HepG2 (cell line): ENCODE measurements at regions not wholly inside any gene's neighbourhood (a gene's known extent, or its start where the extent isn't known, plus 50 kb on each side); places are given as distances from the start of the nearest gene placed in this dataset.

Experiments
- IKZF4 ChIP-seq: sonication (generic); formaldehyde crosslinking; IDR thresholded peaks from 2 replicates; pipeline ENCODE4 v1.5.1; 2020; ENCODE audit warnings: borderline replicate concordance, mild to moderate bottlenecking, low read depth, missing genetic modification reagents; ENCODE audit errors: not compliant biosample characterization
- MEF2D ChIP-seq: sonication (generic); formaldehyde crosslinking; IDR thresholded peaks from 2 replicates; pipeline ENCODE4 v1.5.1; 2020; ENCODE audit warnings: mild to moderate bottlenecking, missing genetic modification reagents
- POLR2A ChIP-seq, 2 experiments: IDR thresholded peaks; 2 replicates each; pipeline ENCODE4 v1.6.1; 2011; ENCODE audit warnings: low read depth in 2 of 2, low read length in 2 of 2, mild to moderate bottlenecking in 1 of 2, moderate library complexity in 1 of 2; ENCODE audit not compliant: insufficient read depth in 1 of 2
- TF ChIP-seq, protein P1 (sequence below): sonication (generic); formaldehyde crosslinking; IDR thresholded peaks from 2 replicates; pipeline ENCODE4 v1.5.0; 2020; ENCODE audit warnings: mild to moderate bottlenecking, missing genetic modification reagents, moderate library complexity

DNA sequence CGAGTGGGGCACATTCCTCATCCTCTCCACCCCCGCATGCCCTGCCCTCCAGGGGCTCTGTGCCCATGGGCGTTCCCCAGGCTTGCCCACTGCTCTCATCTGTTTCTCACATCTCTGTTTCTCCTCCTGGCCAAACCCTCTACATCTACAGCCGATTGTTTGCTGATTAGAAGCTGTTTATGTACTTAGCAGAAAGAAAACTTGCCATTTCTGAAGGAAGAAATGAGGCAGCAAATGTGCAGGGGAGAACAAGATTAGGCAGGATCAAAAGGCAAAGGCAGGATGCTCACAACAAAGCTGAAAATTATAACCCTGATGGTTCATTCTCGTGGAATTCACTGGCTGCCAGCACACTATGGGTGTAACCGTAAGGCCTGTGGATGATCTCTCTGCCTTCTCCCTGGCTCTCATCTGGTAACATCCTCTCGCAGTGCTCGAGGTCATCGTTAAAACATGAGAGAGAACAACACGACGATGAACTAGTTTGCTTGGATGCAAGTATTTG is 111.6 kb upstream of the KLF14 start:
- TF ChIP-seq, protein P1, sequence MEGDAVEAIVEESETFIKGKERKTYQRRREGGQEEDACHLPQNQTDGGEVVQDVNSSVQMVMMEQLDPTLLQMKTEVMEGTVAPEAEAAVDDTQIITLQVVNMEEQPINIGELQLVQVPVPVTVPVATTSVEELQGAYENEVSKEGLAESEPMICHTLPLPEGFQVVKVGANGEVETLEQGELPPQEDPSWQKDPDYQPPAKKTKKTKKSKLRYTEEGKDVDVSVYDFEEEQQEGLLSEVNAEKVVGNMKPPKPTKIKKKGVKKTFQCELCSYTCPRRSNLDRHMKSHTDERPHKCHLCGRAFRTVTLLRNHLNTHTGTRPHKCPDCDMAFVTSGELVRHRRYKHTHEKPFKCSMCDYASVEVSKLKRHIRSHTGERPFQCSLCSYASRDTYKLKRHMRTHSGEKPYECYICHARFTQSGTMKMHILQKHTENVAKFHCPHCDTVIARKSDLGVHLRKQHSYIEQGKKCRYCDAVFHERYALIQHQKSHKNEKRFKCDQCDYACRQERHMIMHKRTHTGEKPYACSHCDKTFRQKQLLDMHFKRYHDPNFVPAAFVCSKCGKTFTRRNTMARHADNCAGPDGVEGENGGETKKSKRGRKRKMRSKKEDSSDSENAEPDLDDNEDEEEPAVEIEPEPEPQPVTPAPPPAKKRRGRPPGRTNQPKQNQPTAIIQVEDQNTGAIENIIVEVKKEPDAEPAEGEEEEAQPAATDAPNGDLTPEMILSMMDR (CRISPR knock-in tag): no peak
- TF ChIP-seq POLR2A (IDR thresholded peaks at IDR 0.05; ENCODE audit: insufficient read depth in 1 of 2, low read depth in 2 of 2, low read length in 2 of 2) (no peak), MEF2D (CRISPR knock-in tag) (no peak), IKZF4 (CRISPR knock-in tag) (no peak)
